ENCODE measurements at regions not wholly inside any gene's neighbourhood (a gene's known extent, or its start where the extent isn't known, plus 50 kb on each side); places are given as distances from the start of the nearest gene placed in this dataset.

GRCh38 chr1:102107441-102107840 is 110.7 kb upstream of the OLFM3 start:
- no peaks in the 10 kb centered on the region for H3K36me3 ChIP-seq (replicated peaks in 1 of 2; ENCODE audit: insufficient read depth in 1 of 2, low read depth in 2 of 2)
- H3K4me3 ChIP-seq, result no peak overlapping the region
- intact Hi-C loops (cut with DNase I), result no loop called here
- no peak for ATAC-seq
- no peaks in the 10 kb centered on the region for H3K4me1 ChIP-seq
- DNase-seq, result no peak
- TF ChIP-seq CTCF (IDR thresholded peaks at IDR 0.05), result no peak
- TF ChIP-seq POLR2A (IDR thresholded peaks at IDR 0.05), result no peak
- H3K27me3 ChIP-seq, result no peaks in the 10 kb centered on the region
- no peak overlapping the region for H3K27ac ChIP-seq
- no peaks in the 10 kb centered on the region for H3K9me3 ChIP-seq
- WGBS, 2 donors, result 52 to 74% methylated on average over 3 of the region's 3 CpGs

GRCh38 chr1:102105931-102106550 is 109.3 kb upstream of the OLFM3 start:
- H3K36me3 ChIP-seq (replicated peaks in 1 of 2; ENCODE audit: insufficient read depth in 1 of 2, low read depth in 2 of 2), result no peaks in the 10 kb centered on the region
- WGBS, 2 donors, result 29 to 32% methylated on average over 3 of the region's 3 CpGs
- ATAC-seq (no peak), DNase-seq (no peak)
- TF ChIP-seq CTCF (IDR thresholded peaks at IDR 0.05) (no peak), POLR2A (IDR thresholded peaks at IDR 0.05) (no peak)
- no peaks in the 10 kb centered on the region for H3K4me1 ChIP-seq
- no peaks in the 10 kb centered on the region for H3K9me3 ChIP-seq
- no peak overlapping the region for H3K4me3 ChIP-seq
- H3K27ac ChIP-seq, result no peak overlapping the region
- intact Hi-C loops (cut with DNase I), result no loop called here
- no peaks in the 10 kb centered on the region for H3K27me3 ChIP-seq

- ATAC-seq, result no peak
- H3K4me3 ChIP-seq, result no peak overlapping the region
- H3K36me3 ChIP-seq (replicated peaks in 1 of 2; ENCODE audit: insufficient read depth in 1 of 2, low read depth in 2 of 2), result no peaks in the 10 kb centered on the region
- no peak overlapping the region for H3K27ac ChIP-seq
- H3K4me1 ChIP-seq, result no peaks in the 10 kb centered on the region
- no peak for TF ChIP-seq CTCF (IDR thresholded peaks at IDR 0.05)
- no peak for TF ChIP-seq POLR2A (IDR thresholded peaks at IDR 0.05)
- H3K9me3 ChIP-seq, result no peaks in the 10 kb centered on the region
- WGBS, 2 donors, result 47 to 57% methylated on average over 4 of the region's 4 CpGs
- H3K27me3 ChIP-seq, result no peaks in the 10 kb centered on the region
- intact Hi-C loops (cut with DNase I), result no loop called here
- DNase-seq, result no peak
These were observed 106.9 kb upstream of the OLFM3 start for GRCh38 chr1:102103646-102104045.

GRCh38 chr1:102102276-102102780 is 105.6 kb upstream of the OLFM3 start:
- H3K27me3 ChIP-seq, result no peaks in the 10 kb centered on the region
- no peak for DNase-seq
- intact Hi-C loops (cut with DNase I), result no loop called here
- no peak for ATAC-seq
- H3K9me3 ChIP-seq, result no peaks in the 10 kb centered on the region
- no peak overlapping the region for H3K4me3 ChIP-seq
- TF ChIP-seq POLR2A (IDR thresholded peaks at IDR 0.05) (no peak), CTCF (IDR thresholded peaks at IDR 0.05) (no peak)
- 82 to 87% methylated on average over 3 of the region's 3 CpGs for WGBS, 2 donors
- H3K4me1 ChIP-seq, result no peaks in the 10 kb centered on the region
- no peak overlapping the region for H3K27ac ChIP-seq
- H3K36me3 ChIP-seq (replicated peaks in 1 of 2; ENCODE audit: insufficient read depth in 1 of 2, low read depth in 2 of 2), result no peaks in the 10 kb centered on the region

- Histone ChIP-seq H3K27ac (no peak overlapping the region), H3K27me3 (no peaks in the 10 kb centered on the region), H3K4me1 (no peaks in the 10 kb centered on the region), H3K4me3 (no peak overlapping the region), H3K36me3 (replicated peaks in 1 of 2; ENCODE audit: insufficient read depth in 1 of 2, low read depth in 2 of 2) (no peaks in the 10 kb centered on the region), H3K9me3 (no peaks in the 10 kb centered on the region)
- intact Hi-C loops (cut with DNase I), result no loop called here
- DNase-seq, result no peak
- no peak for ATAC-seq
- no peak for TF ChIP-seq CTCF (IDR thresholded peaks at IDR 0.05)
- TF ChIP-seq POLR2A (IDR thresholded peaks at IDR 0.05), result no peak
These were observed 103.9 kb upstream of the OLFM3 start for GRCh38 chr1:102100666-102101065.
